HFF-Myc (cell line): ENCODE measurements at regions not wholly inside any gene's neighbourhood (a gene's known extent, or its start where the extent isn't known, plus 50 kb on each side); places are given as distances from the start of the nearest gene placed in this dataset.

ENCODE experiments used
- DNase-seq: peaks from one replicate; pipeline ENCODE4 v3.0.0-alpha.2; 2011; ENCODE audit warnings: low read depth; ENCODE audit errors: extremely low read depth
- H3K4me3 ChIP-seq: replicated peaks from 2 replicates; pipeline ENCODE4 v1.5.1; 2011; ENCODE audit warnings: low read depth, mild to moderate bottlenecking, control low read depth, low read length
- TF ChIP-seq, protein P1 (sequence below): IDR thresholded peaks from 2 replicates; pipeline ENCODE4 v1.5.1; 2012; ENCODE audit warnings: mild to moderate bottlenecking, low read depth, low read length, control low read depth; ENCODE audit errors: missing control alignments

DNA sequence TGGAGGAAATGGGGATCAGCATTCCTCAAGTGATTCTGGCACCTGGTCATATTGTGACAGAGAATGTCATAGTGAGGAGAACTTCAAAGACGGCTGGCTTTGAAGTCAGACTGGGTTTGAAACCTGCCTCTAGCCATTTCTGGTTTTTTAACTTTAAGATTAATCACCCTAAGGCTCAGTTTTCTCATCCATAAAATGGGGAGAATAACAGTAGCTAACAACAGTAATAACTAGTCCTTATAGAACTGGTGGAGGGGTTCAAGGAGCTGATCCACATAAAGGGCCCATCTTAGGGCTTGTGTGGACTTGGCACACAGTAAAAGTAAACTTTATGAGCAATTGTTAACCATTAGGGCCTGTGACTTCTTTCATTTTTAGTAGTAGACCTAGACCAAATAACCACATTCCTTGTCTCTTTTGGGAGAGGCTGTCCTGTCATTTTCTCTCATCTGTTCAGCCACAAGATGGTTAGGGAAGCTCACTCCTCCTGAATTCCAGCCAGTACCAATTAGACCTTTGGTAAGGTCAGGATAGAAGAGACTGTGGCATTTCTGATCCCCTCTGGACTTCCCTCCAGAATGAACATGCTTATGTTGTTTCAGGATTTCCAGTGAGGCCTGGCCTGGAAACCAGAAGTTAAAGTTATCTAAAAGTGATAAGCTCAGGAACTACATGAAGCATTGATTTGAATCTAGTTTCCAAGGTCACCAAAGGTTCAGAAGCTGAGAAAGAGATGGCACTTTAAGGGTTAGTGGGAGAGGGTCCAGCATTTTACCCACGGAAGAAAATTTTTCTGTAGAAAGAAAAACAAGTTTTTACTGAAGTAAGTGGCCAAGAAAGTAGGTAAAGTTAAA is 159.3 kb upstream of the DPH6 start:
- no peak overlapping the region for H3K4me3 ChIP-seq
- TF ChIP-seq, protein P1, sequence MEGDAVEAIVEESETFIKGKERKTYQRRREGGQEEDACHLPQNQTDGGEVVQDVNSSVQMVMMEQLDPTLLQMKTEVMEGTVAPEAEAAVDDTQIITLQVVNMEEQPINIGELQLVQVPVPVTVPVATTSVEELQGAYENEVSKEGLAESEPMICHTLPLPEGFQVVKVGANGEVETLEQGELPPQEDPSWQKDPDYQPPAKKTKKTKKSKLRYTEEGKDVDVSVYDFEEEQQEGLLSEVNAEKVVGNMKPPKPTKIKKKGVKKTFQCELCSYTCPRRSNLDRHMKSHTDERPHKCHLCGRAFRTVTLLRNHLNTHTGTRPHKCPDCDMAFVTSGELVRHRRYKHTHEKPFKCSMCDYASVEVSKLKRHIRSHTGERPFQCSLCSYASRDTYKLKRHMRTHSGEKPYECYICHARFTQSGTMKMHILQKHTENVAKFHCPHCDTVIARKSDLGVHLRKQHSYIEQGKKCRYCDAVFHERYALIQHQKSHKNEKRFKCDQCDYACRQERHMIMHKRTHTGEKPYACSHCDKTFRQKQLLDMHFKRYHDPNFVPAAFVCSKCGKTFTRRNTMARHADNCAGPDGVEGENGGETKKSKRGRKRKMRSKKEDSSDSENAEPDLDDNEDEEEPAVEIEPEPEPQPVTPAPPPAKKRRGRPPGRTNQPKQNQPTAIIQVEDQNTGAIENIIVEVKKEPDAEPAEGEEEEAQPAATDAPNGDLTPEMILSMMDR, result no peak
- no peak for DNase-seq

DNA sequence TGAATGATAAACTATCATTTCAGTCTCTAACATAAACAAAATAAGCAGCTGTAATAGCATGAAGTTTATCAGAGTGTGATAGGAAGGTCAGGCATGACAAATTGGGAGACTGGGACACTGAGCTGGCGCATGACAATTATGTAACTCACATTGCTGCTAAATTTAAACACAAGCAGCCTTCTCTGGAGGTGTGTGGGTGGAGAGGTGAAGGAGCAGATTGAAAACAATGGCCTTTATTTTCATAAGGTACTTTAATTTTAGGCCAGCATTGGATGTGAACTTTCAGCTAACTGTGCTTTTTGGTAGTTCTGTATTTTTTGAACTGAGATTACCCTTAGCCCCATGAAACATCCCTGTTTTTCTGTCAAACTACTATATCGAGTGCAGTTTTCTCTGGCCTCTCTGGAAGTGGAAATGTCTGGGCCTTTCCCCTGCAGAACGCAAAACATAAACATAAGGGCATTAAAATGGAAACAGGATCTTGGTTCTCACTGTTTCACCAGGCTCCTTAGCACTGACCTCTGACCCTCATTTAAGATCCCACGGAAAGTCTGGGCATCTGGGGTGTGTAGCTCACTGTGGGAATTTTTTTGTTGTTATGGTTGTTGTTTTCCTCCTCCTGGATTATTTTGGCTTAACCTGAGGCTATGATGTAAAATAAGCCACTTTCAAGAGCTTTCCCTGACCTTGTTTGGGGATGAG is 160.1 kb upstream of the DPH6 start:
- no peak for DNase-seq
- H3K4me3 ChIP-seq, result no peak overlapping the region
- TF ChIP-seq, protein P1, result no peak

DNA sequence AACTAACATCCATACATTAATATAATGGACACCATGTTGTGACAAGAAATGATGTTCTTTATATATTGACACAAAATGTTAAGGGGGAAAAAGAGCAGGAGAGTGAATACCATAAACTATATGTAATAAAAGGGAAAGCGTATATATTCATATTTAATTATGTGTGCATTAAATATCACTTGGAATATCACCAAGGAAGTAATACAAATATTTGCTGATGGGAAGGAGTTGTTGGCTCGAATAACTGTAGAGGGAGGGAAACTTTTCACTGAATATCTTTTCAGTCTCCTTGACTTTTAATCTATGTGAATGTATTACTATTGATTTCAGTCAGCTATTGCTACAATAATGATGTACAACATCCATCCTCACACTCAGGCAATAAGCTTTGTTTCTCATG is 167.0 kb upstream of the DPH6 start:
- DNase-seq, result no peak
- H3K4me3 ChIP-seq, result no peak overlapping the region
- TF ChIP-seq, protein P1, result no peak

DNA sequence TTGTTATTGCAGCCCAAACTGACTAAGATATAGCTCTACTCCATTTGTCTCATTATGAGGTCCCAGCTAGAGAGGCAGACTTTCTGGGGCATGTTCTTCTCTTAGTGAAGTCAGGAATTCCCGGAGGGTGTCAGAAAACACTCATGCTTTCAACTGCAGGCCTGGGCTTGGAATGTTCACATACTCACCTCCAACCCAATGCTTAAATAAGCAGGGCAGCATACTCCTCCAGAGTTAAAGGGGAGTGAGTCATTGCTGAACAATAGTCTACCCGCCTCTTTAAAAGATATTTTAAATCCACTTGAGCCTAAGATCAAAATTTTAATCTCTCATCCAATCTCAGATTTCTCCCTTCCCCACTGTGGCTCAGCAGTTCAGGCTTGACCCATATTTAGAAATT is 167.8 kb upstream of the DPH6 start:
- TF ChIP-seq, protein P1, result no peak
- DNase-seq, result no peak

DNA sequence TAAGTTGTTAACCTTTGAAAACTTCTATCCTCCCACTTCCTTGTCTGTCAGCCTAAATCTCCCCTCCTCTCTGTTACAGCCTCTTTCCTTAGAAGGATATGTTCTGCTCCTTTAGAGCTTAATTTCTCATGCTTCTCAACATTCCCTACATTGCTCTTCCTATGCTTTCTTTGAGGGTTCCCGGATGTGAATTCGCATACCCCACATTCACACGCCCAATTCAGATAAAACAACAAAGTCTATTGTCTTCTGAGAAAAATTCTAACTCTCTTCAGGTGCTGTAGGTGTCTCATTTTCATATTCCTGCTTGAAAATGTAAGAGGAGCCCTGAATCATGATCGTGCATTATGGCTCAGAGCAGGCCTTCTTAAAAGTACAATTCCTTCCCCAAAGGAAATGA is 171.8 kb upstream of the DPH6 start:
- TF ChIP-seq, protein P1, result no peak
- H3K4me3 ChIP-seq, result no peak overlapping the region
- no peak for DNase-seq

More for the DNA sequence above, 167.8 kb upstream of the DPH6 start:
- H3K4me3 ChIP-seq, result no peak overlapping the region

DNA sequence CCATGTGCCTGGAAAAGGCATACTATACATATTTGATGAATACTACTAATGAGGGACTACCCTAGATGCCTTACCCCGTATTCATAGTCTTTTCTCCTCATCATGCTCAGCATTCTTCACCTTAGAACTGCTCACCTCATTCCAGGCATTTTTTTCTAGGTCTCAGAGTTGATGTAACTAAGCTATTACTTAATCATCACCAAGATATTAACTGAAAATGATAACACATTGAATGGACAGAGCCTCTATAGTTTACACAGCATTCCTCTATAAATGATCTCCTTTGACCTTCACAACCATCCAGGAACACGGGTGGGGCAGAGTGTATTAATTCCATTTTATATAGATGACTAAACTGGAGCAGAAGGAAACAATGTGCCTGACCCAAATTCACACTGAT is 174.1 kb upstream of the DPH6 start:
- no peak for DNase-seq
- no peak overlapping the region for H3K4me3 ChIP-seq
- TF ChIP-seq, protein P1, result no peak
